GM18868 (cell line): ENCODE measurements at regions not wholly inside any gene's neighbourhood (a gene's known extent, or its start where the extent isn't known, plus 50 kb on each side); places are given as distances from the start of the nearest gene placed in this dataset.
"Not testable (repeated sequence)": the region's sequence is repeated elsewhere in the genome, so short reads cannot be mapped to it uniquely, and the experiment has no call there.

Experiments
- ATAC-seq: cut with Tn5 transposase; IDR thresholded peaks from one replicate; pipeline ENCODE4 v1.9.1; 2021; ENCODE audit warnings: mild to moderate bottlenecking, moderate library complexity; ENCODE audit not compliant: unreplicated experiment

GRCh38 chr4:122100508-122100907 is 51.6 kb upstream of the BLTP1 start:
- ATAC-seq = no peak

GRCh38 chr4:122099896-122100295 is 52.2 kb upstream of the BLTP1 start:
- ATAC-seq = no peak

- no peak for ATAC-seq
These were observed 60.2 kb upstream of the BLTP1 start for GRCh38 chr4:122091836-122092405.

- ATAC-seq = no peak
These were observed 60.7 kb upstream of the BLTP1 start for GRCh38 chr4:122091397-122091796.

- no peak for ATAC-seq
These were observed 61.1 kb upstream of the BLTP1 start for GRCh38 chr4:122090989-122091388.

GRCh38 chr4:122086338-122087065 is 65.6 kb upstream of the BLTP1 start:
- ATAC-seq = no peak

- no peak for ATAC-seq
These were observed 68.1 kb upstream of the BLTP1 start for GRCh38 chr4:122083989-122084388.

GRCh38 chr4:122083351-122083750 is 68.8 kb upstream of the BLTP1 start:
- ATAC-seq = no peak

GRCh38 chr4:122082661-122083060 is 69.5 kb upstream of the BLTP1 start:
- no peak for ATAC-seq

- not testable (repeated sequence) for ATAC-seq
These were observed 74.5 kb upstream of the BLTP1 start for GRCh38 chr4:122077653-122078052.

GRCh38 chr4:122076835-122077234 is 75.3 kb upstream of the BLTP1 start:
- ATAC-seq = not testable (repeated sequence)

- no peak for ATAC-seq
These were observed 78.5 kb upstream of the BLTP1 start for GRCh38 chr4:122073615-122074014.

GRCh38 chr4:122065915-122066314 is 86.2 kb upstream of the BLTP1 start:
- no peak for ATAC-seq

GRCh38 chr4:122065149-122065548 is 87.0 kb upstream of the BLTP1 start:
- ATAC-seq = no peak

GRCh38 chr4:122053186-122053585 is 98.9 kb upstream of the BLTP1 start:
- ATAC-seq = no peak

- ATAC-seq = no peak
These were observed 99.5 kb upstream of the BLTP1 start for GRCh38 chr4:122052677-122053076.

GRCh38 chr4:122050841-122051240 is 99.0 kb upstream of the TRPC3 start:
- no peak for ATAC-seq

GRCh38 chr4:122047456-122048425 is 95.9 kb upstream of the TRPC3 start:
- no peak for ATAC-seq

- ATAC-seq = no peak
These were observed 94.4 kb upstream of the TRPC3 start for GRCh38 chr4:122046255-122046654.

GRCh38 chr4:122045533-122045932 is 93.7 kb upstream of the TRPC3 start:
- ATAC-seq = no peak

GRCh38 chr4:122044501-122044900 is 92.6 kb upstream of the TRPC3 start:
- ATAC-seq = no peak

- ATAC-seq = no peak
These were observed 89.5 kb upstream of the TRPC3 start for GRCh38 chr4:122041312-122041711.
